Activated CD4-positive, alpha-beta T cell treated with anti-CD3 and anti-CD28 coated beads, Interleukin-2, amount 50 U/mL, for 48 hours (primary cell): ENCODE measurements at regions not wholly inside any gene's neighbourhood (a gene's known extent, or its start where the extent isn't known, plus 50 kb on each side); places are given as distances from the start of the nearest gene placed in this dataset.

Source experiments
- DNase-seq, 2 experiments: peaks; one replicate each; pipeline ENCODE4 v3.0.0-alpha.2; 2020

DNA sequence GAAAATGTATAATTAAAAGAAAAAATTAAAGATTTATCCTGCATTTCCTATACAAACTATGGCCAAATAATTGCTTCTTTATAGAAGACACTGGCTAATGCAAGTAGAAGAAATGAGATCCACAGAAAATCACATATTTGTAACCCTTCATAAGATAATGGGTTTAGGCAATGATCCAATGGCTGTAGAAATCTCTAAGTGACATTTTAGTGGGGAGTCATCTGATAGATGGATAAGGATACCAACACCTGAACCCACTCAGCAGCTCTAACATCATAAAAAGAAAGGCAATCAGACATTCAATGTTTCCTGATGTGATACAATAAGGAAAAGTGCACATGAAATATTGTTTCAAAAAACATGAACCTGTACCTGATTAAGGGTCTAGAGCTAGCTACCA is 297.5 kb downstream of the CXCL12 start:
- no peak for DNase-seq

DNA sequence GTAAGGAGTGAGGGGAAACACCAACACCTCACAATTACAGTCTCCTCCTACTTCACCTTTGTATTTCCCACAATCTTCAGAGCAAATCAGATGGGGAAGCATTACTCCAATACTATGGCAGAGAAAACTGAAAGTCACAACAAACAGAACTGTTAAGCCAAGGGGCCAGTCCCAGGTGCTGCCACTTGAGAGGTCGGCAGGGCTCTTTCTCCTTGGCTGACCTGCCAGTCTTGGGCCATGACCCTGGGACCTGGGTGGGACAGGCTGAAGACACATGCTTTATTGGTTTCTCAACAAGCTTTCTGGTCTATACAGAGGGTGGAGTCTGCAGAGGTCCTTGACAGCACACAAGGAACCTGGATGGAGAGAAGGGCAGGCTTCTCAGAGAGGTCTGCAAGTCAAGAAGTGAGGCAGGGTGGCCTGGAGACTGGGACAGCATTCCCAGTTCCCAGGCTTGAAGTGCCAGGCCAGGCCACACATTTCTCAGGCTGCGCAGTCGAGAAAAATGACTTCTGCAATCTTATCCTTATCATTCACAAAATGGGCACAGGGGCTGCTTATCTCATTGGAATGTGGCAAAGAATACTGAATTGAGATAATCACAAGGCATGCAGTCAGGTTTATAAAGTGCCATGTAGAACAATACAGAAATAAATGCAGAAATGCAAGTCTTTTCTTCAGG is 301.0 kb downstream of the CXCL12 start:
- no peak for DNase-seq

DNA sequence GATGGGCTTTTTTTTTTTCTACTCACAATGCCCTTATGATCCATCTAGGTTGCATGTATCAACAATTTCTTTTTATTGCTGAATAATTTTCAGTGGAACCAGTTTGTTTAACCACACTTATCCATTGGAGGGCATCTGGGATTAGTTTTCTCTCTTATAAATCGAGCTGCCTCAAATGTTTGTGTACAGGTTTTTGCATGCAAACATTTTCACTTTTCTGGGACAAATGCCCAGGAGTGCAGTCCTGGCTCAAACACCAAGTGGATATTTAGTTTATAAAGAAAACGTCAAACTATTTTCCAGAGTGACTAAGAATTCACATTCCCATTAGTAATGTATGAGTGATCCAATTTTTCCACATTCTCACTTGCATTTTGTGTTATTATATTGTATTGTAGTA is 313.4 kb downstream of the CXCL12 start:
- DNase-seq: no peak

DNA sequence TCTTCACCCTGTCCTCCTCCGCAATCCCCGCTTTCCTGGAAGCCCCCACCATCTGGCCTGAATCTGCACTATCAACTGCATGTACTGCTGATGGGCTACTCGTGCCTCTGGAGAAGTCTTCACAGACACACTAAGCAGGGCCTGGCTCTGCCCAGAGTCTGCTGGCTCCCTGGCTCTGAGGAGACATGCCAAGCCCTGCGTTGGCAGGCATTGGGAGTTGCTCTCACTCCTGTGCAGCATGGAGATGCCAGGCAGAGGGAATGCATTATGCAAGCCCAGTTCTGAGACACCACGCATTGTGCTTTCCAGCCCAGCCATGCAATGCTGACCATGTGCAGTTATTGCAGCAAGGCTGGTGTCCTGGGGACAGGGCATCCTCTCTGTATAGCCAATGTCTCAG is 314.6 kb downstream of the CXCL12 start:
- no peak for DNase-seq

DNA sequence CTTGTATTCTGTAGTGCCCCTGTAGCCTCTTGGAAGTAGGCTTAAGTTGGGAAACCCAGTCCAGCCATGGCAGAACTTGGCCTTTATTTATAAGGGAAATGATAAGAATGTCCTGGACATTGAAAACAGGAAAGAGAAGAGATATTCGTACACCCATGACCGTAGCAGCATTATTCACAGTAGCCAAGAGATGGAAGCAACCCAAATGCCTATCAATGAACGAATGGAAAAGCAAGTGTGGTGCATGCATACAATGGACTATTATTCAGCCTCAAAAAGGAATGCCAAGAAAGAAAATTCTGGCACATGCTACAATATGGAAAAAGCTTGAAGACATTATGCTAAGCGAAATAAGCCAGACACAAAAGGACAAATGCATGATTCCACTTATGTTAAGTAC is 315.3 kb downstream of the CXCL12 start:
- no peak for DNase-seq

DNA sequence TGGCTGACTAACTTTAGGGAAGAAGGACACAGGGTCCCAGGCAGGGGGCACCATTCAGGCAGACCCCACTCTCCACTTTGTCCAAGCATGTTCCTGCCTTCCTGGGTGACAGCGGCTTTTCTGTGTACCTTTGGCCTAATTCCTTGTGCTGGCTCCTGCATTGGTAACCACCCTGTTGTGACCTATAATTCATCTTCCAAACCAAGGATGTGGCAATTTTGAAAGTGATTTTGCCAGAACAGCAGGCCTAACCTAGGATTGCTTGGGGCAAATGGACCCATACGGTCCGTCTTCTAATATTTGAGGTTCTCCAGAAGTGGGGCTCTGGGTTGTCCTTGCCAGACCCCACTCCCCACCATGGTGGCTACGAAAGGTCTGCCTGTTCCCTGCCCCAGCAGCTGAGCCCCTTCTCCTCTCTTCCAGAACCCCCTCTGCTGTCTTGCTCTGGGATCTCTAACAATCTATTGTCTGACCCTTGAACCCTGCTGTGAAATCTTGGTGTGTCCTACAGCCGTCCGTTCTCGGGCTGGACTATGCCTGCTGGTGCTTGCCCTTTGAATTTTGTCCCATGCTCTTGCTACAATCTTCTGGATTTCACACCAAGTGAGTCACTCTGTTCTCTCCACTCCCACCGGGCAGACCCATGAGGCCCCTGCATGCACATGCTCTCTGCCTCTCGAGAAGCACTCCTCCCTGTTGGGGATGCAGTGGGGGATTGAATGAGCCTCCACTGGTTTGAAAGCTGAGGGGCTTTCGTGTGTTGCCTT is 316.0 kb downstream of the CXCL12 start:
- DNase-seq: no peak

DNA sequence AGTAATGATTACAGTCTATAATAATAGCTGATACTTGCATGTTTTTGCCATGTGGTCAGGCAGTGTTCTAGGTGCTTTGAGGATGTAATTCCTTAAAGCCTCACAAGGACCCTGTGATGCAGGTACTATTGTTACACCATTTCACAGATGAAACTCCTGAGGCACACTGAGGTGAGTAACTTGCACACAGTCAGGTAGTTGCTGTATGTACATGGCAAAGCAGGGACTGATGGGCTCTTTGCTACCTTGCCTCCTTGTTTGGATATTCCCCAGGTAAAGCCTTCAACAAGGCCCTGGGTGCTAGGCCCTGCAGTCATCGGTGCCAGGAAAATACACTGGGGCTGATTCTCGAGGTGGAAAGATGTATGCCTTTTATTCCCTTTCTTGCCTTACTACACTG is 317.5 kb downstream of the CXCL12 start:
- DNase-seq: no peak

DNA sequence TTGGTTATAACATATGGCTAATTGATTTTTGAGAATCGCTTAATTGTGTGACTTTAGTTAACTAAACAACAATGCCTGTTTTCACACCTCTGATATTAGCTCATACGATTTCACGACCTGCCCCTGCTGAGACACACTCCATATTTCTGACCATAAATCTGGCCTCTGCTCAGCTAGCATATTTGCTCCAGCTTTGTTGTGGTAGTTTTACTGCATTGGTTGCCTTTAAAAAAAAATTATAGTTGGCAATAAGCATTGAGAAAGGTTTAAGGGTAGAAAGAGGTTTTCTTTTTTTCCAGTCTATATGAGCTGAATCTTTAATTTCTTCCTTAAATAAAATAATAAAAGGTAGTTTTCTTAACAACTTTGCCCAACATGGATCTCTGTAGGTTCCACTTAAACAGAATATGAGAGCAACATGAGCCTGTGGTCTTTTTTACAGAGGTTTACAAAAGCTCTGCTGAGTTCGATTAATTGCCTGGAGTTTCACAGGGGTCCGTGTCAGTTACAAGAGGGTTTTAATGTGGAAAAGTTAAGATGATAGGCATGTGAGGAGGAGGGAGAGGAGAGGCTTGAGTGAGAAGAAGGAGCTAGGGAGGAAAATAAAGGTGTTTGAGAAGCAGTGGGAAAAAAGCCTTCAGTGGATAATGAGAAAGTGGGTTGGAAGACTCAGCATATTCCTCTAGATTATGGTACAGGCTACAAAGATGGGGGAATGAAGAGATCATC is 318.2 kb downstream of the CXCL12 start:
- no peak for DNase-seq

DNA sequence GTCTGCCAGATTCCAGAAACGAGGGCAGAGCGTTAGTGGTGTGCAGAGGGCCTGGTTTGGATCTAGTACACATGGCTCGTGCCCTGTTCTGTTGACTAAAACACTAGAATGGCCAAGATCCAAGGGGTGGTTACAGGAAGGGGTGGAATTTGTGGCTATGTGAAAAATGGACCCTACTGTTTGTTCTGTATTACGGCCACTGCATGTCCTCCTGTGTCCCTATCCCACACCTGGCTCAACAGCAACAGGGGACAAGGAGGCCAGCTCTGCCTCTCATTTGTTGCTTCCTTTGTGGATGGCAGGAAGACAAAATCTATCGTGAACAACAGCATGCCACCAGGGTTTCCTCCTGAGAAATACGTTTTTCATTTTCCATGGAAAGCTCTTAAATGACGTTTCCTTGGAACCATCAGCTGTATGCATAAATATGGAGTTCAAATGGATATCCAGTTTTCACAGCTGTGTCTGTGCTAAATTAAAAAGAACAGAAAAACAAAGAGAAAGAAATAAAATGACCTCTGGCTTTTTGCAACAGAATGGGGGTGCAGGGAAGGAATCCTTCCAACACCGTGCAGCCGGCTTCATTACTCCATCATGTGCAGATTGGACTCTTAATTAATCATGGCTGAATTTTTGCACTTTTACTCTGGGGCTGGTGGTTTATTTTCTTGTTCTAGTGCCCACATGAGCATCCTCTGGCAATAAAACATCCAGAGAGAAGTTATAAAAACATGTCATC is 318.9 kb downstream of the CXCL12 start:
- no peak for DNase-seq

DNA sequence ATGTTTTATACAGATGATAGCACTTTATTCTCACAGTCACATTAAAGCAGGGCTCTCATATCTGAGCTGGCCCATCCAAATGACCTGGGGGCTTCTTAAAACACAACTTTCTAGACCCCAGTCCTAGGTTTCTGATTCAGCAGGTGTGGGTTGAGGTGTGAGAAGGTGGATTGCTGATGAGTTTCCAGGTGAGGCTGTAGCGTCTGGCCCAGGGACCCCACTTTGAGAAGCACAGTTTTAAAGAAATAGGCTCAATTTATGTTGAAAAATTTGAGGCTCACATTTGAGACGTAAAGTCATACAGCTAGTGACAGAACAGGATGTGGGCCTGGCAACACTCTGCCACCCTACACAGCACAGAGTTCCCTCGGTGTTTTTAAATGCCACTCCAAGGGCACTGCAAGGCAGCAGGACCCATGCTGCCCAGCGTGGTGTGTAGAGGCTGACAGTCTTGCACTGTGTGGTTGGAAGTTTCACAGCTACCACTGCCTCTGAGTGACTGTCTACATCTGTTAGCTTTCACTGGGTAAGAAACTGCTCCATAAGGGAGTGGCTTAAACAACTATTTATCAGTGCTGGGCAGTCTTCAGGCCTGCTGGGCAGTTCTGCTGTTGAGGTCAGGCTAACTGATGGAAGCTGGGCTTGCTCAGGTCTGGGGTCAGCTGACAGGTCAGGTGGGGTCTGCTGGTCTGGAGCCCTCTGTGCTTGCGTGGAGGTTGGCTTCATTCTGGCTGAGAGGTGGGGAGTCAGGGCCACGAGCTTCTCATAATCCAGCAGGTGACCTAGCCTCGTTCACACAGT is 319.7 kb downstream of the CXCL12 start:
- DNase-seq: no peak

DNA sequence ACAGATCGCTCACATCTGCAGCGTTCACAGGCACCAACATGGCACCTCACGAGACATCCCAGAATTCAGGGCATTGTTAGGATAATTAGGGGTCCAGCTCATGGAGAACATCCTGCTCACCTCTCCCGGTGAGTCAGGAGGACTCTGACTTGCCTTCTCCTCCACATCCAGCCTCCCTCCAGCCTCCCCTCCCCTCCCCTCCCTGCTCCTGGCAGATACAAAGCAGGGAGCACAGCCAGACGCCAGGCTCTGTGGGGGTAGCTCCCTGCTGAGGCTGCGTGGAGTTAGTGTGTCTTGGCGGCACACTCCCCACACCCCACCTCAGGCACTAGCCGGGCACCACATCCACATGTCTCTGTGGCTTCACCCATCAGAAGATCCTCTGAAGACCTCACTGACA is 320.6 kb downstream of the CXCL12 start:
- no peak for DNase-seq

DNA sequence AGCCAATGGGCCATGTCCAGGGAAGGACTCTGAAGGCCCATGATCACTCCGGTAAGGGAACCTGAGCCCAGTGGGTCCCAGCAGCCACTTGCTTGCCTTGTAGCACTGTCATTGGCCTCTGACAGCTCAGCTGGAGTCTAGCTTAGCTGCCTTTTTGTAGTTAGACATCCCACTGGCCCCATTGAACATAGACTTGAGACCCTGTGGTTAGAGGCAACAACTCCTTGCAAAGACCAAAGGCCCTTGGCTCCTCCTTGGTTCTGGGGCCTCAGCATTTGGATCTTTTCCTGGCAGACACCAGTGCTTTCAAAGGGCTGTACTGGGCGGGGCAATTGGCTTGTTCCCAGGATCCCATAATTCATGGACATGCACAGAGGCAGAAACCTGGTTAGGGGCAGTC is 321.2 kb downstream of the CXCL12 start:
- no peak for DNase-seq

DNA sequence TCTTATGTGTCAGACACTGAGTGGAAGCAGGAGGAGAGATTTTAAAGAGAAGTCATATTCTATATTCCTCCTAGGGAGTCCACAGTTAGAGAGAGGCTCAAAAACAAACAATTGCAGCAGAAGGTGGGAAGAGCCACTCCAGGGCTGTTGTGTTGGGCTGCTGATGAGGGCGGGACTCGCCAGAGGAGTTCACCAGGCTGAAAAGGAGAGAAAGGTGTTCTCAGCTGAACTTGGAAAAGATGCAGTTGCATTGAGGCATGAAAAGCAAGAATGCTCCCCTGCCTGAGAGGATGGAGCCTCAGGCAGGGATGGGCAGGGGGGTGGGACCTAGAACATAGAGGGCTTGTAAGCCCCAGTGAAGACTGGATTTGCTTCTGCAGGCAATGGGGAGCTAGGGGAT is 324.2 kb downstream of the CXCL12 start:
- DNase-seq: no peak

DNA sequence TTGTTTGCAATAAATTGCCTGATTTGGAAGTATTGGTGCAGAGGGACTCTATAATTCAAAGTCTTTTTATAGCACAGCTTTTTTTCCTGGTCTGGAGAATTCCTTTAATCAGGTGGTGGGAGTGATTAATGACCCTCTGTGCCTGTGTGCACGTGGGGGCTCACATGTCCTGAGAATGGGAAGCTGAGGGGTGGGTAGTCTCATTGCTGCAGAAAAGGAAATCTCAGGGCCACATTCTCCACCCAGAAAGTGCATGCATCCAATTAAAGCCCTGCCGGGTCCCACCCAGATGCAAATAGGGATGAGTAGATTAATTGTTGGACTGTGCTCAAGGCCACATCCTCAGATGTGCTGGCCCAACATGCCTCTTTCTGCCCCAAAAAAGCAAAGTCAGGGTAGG is 324.7 kb downstream of the CXCL12 start:
- DNase-seq: no peak

DNA sequence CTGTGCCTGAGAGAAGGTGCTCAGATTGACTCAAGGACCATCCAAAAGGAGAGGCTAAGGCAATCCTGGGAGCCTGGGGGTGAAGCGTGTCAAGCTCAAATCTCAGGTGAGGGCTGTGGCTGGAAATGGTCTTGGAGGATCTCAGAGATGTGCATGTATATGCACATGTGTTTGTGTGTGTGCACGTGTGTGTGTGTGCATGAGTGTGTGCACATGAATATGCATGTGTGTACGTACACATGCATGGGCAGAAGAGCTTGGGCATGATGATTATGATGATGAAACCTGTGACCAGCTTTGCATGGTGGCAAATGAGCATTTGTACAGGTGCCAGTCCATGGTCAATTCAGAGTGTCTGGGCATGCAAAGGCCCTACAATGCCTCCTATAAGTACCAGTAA is 326.6 kb downstream of the CXCL12 start:
- DNase-seq: no peak

DNA sequence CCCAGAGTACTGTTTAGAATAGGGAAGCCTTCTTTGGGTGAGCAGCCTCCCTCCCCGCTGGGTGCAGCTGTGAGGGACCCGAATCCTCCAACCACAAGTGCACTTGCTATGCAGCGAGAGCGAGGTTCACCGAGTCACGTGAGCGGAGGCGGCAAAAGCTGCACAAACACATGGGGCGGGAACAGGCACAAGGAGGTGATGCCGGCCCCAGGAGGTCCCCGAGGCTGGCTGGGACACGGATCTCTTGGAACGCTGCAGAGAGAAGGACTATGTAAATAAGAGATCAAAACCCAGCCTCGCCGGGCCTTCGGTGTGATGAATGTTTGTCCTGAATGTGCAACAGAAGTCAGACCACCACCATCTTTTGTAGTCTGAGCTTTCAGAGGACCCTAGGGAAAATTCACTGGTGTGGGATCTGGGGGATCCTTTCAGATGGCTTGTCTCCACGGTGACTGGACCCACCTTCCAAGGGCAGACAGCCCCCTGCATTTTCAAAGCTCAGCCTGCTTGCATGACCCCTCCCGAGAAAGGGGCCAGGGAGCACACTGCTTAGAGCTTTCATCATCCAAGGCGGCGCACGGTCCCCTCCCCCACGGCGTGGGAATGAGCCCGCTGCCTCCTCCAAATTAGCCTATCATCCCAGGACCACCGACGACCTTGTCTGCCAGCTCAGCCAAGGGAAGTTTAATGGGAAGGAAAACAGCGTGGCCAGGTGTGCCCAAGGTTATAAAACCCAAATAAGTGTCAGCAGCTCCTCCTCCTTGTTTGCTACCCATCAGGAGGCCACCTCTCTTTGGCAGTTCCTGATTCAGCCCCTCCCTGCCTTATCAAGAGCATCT is 327.7 kb downstream of the CXCL12 start:
- no peak for DNase-seq

DNA sequence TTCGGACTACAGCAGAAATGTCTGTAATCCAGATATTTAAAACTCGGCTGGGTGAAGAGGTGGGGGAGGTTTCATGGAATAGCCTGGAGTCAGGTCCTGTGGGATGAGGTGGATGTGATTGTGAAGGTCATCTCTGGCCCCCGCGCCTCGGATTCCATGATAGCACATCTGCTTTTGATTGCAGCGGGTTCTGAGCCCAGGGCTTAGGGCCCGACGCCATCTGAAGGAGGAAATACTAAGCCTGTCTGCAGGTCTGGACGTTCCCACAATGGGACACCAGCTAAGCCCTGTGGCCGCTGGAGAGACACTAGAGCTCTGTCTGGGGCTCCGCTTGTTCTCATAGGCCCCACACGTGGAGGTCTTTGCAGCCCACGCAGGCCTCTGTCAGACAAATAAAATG is 328.7 kb downstream of the CXCL12 start:
- no peak for DNase-seq

DNA sequence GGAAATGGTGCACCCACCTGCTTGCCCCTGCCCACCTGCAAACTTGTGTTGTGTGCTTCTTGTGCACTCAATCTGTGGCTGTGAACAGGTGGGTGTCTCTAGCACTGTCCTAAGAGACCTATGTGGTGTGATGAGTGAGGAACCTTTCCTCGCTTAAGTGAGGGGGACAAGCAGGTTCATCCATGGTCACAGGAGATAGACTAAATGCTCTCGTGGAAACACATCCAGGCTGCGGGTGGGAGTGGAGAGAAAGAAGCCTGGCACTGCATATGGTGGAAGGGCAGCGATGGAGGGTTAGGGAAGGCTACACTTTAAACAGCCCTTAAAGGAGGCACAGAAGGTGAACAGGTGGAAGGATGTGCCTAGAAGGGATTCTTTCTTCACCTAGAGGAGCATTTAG is 330.9 kb downstream of the CXCL12 start:
- DNase-seq: no peak

DNA sequence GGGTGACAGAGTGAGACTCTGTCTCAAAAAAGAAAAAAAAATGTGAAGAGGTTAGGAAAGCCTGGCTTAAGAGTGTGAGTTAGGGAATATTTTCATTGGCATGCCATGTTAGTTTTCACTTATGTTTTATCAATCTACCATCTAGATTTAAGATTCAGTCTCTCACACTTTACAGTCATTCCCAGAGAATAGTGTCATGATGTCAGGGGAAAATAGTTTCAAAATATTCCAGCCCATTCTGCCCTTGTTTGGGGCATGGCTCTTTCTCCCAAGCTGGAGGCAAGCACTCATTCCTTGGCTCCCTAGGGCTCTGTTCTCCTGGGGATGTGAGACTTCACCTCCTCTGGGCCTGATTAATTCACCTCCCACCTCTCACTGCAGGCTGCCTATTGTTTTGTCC is 331.5 kb downstream of the CXCL12 start:
- no peak for DNase-seq

DNA sequence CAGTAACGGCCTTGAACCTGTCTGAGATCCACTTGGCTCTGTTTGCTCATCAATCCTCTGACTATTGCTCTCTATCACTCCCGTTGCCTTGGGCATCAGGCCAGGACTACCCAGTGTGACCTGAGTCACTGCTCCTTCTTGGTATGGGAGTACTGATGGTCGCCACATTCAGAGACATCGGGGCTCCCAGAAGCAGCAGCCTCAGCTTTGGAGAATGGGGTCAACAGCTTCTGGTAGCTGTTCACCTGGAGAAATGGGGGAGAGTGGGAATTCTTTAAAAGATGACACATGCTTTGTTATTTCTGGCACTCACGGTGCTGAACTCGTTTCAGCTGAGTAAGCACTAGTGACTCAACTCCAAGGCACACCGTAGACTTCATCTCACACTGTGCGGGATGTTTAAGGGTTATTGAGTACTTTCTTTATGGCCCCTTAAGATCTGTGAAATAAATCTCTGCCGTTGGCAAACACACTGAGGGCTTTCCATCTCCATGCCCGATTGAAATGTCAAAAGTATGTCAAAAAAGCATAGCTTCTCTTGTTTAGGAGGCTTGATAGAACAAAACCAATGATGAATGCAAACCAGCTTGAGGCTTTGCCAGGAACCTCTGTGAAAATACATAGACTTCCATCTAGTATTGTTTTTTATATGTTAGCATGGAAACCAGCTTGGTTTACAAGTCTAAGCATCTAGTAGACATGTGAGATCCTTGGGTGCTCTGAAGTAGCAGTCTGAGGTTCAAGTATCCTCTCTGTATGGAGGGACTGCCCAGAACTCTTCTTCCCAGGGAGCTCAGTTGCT is 333.1 kb downstream of the CXCL12 start:
- DNase-seq: no peak

DNA sequence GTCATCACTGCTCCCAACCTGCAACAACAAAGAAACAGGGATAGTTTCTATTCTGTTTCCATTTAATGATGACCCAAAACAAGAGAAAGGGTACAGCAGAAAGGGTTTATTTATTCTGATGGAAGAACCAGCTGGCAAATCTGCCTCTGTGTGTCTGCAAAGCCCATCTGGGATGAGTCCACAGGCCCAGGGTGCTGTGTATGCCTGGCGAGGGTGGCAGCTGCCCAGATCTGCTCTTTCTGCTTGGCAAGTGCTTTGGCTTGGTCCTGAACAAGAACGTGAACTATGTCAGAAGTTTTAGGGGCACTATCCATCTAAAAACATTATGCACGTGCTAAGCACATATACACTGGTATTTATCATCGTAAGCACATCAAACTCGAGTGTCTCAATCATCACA is 333.8 kb downstream of the CXCL12 start:
- DNase-seq: no peak
